AG04449 (cell line): ENCODE measurements at regions not wholly inside any gene's neighbourhood (a gene's known extent, or its start where the extent isn't known, plus 50 kb on each side); places are given as distances from the start of the nearest gene placed in this dataset.

ENCODE experiments used
- CTCF ChIA-PET: fragments of 350-600 bp; formaldehyde crosslinking; extraction: SDS; loops from one replicate; lab custom pipeline; 2021; ENCODE audit warnings: antibody characterized with exemption; lab: Yijun Ruan, JAX
- POLR2A ChIA-PET: fragments of 400-600, 350-600 bp; formaldehyde crosslinking; extraction: SDS; loops from one replicate; lab custom pipeline; 2020; ENCODE audit warnings: antibody characterized with exemption, inconsistent platforms; lab: Yijun Ruan, JAX
- DNase-seq: peaks from one replicate; pipeline ENCODE4 v3.0.0-alpha.2; 2010; ENCODE audit warnings: low read depth, low spot score
- H3K4me3 ChIP-seq: 2 replicates; pipeline ENCODE4 v1.5.1; 2011; ENCODE audit warnings: low read depth, mild to moderate bottlenecking, control low read depth, low read length
- CTCF ChIP-seq: IDR thresholded peaks from one replicate; pipeline ENCODE4 v1.5.1; 2011; ENCODE audit warnings: mild to moderate bottlenecking, moderate library complexity, low read length, control low read depth, inconsistent platforms; ENCODE audit not compliant: insufficient read depth; ENCODE audit errors: missing control alignments

DNA sequence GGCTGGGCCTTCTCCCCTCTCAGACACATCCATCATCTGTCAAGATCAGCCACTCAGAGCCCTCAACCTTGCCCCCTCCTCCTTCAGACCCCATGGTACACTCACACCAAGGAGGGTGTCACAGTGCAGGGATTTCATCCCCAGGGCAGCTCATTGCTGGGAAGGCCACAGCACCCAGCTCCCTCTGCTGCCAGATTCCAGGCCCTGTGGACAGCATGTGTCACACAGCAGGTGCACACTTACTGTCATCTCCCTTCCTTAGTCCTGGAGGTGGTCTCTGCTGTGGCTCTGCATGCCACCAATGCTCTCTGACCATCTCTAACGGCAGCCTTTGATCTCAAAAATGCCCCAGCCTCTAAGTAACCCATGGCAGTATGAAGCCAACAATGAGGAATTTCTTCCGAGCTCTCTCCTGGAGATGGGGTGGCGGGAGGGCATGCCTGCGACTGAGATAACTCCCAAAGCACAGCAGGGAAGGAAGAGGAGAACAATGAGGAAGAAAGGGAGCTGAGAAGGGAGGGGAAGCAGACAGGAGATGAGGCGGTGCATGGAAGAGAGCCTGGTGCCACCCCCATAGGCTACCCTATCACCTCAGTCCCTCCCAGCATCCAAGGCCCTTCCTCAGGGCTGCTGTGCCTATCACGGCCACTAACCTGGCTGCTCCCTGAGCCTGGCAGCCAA is 101.0 kb downstream of the SINHCAF start:
- CTCF ChIA-PET = interaction anchor here (0.8 to 1.7 kb wide), 3 partner anchors 10 to 376 kb away, joined by 3 to 5 read pairs (median 4); no protein-coding TSS in a partner anchor
- POLR2A ChIA-PET = no interaction called here

GRCh38 chr12:31225656-31226535 is 100.1 kb downstream of the SINHCAF start:
- POLR2A ChIA-PET = no interaction called here
- TF ChIP-seq CTCF = no peak

More for the DNA sequence above, 101.0 kb downstream of the SINHCAF start:
- H3K4me3 ChIP-seq = no peak overlapping the region
- no peak for DNase-seq
- no peak for TF ChIP-seq CTCF

GRCh38 chr12:31226639-31227038 is 99.3 kb downstream of the SINHCAF start:
- ChIA-PET CTCF (interaction anchor here (2.9 kb wide), 1 partner anchor 11 kb away, joined by 11 read pairs; no protein-coding TSS in a partner anchor), POLR2A (no interaction called here)
- no peak for DNase-seq
- H3K4me3 ChIP-seq = no peak overlapping the region
- no peak for TF ChIP-seq CTCF

More at GRCh38 chr12:31225656-31226535, 100.1 kb downstream of the SINHCAF start:
- no peak for DNase-seq
- no peak overlapping the region for H3K4me3 ChIP-seq
- CTCF ChIA-PET = interaction anchor here (0.8 to 1.5 kb wide), 2 partner anchors 12 to 377 kb away, joined by 3 to 5 read pairs; no protein-coding TSS in a partner anchor

DNA sequence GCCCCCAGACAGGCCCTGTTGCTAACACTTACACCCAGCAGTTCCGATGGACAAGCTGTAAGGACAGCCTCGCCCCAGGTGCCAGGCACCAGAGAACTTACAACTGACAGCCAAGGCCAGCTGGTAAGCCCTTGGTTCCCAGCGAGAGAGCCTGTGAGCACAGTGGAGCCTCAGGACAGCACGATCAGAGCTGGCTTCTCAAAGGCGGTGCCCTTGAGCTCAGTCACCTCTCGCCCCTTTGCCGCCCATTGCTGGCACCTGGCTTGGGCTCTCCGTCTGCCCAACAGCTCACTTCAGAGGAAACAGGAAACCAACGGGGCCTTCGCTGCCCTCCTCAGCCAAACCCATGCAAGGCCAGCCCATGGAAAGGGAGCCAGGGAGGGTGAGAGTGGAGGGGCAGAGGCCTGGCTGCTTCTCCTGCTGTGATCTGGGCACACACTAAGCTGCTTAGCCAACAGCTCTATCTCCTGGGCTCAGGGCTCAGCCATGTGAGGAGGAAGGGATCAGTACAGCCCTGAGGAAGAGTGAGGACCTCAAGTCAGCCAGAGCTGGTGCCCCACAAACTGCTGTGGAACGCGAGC is 98.5 kb downstream of the SINHCAF start:
- DNase-seq = no peak

GRCh38 chr12:31228811-31229792 is 96.8 kb downstream of the SINHCAF start:
- ChIA-PET CTCF (interaction anchor here (2.9 kb wide), 1 partner anchor 9 kb away, joined by 11 read pairs; no protein-coding TSS in a partner anchor), POLR2A (no interaction called here)
- TF ChIP-seq CTCF = no peak
- DNase-seq = no peak
- H3K4me3 ChIP-seq = no peak overlapping the region

More for the DNA sequence above, 98.5 kb downstream of the SINHCAF start:
- TF ChIP-seq CTCF = no peak
- no peak overlapping the region for H3K4me3 ChIP-seq
- POLR2A ChIA-PET = no interaction called here
- CTCF ChIA-PET = interaction anchor here (0.9 to 2.9 kb wide), 2 partner anchors 11 to 14 kb away, joined by 3 to 11 read pairs; no protein-coding TSS in a partner anchor
